Small intestine (tissue), 7 donors: ENCODE measurements at regions not wholly inside any gene's neighbourhood (a gene's known extent, or its start where the extent isn't known, plus 50 kb on each side); places are given as distances from the start of the nearest gene placed in this dataset.

Experiments
- DNase-seq, 2 donors: peaks; one replicate each; pipeline versions ENCODE4 v3.0.0 to v3.0.0-alpha.2; 2013
- FAIRE-seq: peaks from 2 replicates; lab custom pipeline; 2012; peaks lifted over from hg19 to GRCh38; lab: Jason Lieb, UNC
- H3K27ac ChIP-seq, 3 donors: one replicate each; pipeline ENCODE4 v1.5.1; 2013; ENCODE audit warnings: low read length in 2 of 3, mild to moderate bottlenecking in 2 of 3, control low read depth in 1 of 3, inconsistent platforms in 1 of 3, low read depth in 1 of 3, moderate library complexity in 1 of 3
- H3K27me3 ChIP-seq, 3 donors: one replicate each; pipeline ENCODE4 v1.6.1; 2013; ENCODE audit warnings: low read length in 3 of 3, inconsistent platforms in 1 of 3; ENCODE audit not compliant: control insufficient read depth in 3 of 3, insufficient read depth in 3 of 3
- H3K36me3 ChIP-seq, 3 donors: one replicate each; pipeline ENCODE4 v1.6.1; 2013; ENCODE audit warnings: low read length in 3 of 3, inconsistent platforms in 1 of 3, low read depth in 1 of 3, mild to moderate bottlenecking in 1 of 3, moderate library complexity in 1 of 3; ENCODE audit not compliant: control insufficient read depth in 3 of 3, insufficient read depth in 2 of 3
- H3K4me1 ChIP-seq, 3 donors: one replicate each; pipeline ENCODE4 v1.6.1; 2013; ENCODE audit warnings: low read length in 2 of 3, inconsistent platforms in 1 of 3, low read depth in 1 of 3, mild to moderate bottlenecking in 1 of 3, moderate library complexity in 1 of 3; ENCODE audit not compliant: control insufficient read depth in 3 of 3, insufficient read depth in 2 of 3
- H3K4me3 ChIP-seq, 3 donors: one replicate each; pipeline ENCODE4 v1.5.1; 2013; ENCODE audit warnings: low read length in 3 of 3, control low read depth in 1 of 3, inconsistent platforms in 1 of 3, low read depth in 1 of 3, mild to moderate bottlenecking in 1 of 3, moderate library complexity in 1 of 3
- H3K9me3 ChIP-seq, 2 donors: one replicate each; pipeline ENCODE4 v1.6.1; 2013; ENCODE audit warnings: low read depth in 1 of 2, low read length in 1 of 2; ENCODE audit not compliant: control insufficient read depth in 2 of 2, insufficient read depth in 1 of 2
- WGBS, 3 donors: extraction: QIAGEN DNeasy Blood & Tissue Kit; methylation state at CpG; one replicate each; pipeline ENCODE4 v1.1.7; 2013; 5-methylcytosine and 5-hydroxymethylcytosine counted together
- donor health status: healthy with polysubstance abuse.
- donor health status: control.
- donor health status: control.
- donor health status: Bipolar disorder and iron deficiency.
- donor health status: healthy.

DNA sequence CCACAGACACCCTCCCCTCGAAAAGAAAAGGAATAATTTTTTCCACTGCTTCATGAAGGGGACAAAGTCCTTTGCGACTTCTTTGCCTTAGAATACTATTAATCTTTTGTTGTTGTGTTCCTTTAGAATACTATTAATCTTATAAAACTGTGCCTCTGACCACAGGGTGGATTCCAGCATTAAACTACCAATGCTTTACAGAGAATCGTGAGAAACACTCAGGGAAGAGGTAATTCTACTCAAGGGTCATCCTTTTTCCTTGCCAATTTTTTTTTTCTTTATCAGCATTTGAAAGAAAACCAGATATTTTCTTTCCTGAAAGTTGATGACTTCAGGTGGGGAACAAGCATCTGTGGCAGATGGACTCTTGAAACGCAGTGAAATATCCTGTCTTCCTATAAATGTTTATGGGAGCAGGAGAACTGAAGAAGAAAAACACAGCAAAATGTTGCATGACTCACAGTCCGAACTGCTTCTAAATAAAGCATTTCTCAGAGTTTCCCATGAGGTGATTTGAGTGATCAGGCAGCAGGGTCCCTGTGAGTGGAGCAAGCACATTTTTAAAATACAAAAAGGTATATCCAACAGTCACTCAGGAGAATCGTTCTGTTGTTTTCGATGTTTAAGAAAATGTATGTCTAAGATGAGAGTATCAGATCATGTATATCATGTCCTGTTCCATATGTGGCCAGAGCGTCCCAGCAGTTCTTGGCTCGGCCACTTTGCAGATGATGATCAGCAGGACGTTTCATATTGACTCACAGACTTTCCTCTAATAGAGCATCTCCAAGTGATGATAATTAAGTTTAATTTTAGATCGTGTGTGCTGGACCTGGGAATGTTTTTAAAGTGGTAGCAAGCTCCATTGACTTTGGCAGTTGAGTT lies 154.2 kb upstream of the RUNX1 start:
- WGBS, 3 donors, result 48 to 54% (median 52%) methylated on average over 11 of the region's 11 CpGs
- no peak for FAIRE-seq
- H3K27ac ChIP-seq, result peak overlapping the region in 2 of 3 donors; percentile 3 to 26
- H3K4me1 ChIP-seq, result peaks cover 0 to 14% (median 8%) of the 10 kb centered on the region in 3 donors
- H3K4me3 ChIP-seq, result no peak overlapping the region
- H3K27me3 ChIP-seq, result no peaks in the 10 kb centered on the region
- H3K36me3 ChIP-seq, result no peaks in the 10 kb centered on the region
- H3K9me3 ChIP-seq, result no peaks in the 10 kb centered on the region
- peak in 1 of 2 donors; percentile 31 for DNase-seq

DNA sequence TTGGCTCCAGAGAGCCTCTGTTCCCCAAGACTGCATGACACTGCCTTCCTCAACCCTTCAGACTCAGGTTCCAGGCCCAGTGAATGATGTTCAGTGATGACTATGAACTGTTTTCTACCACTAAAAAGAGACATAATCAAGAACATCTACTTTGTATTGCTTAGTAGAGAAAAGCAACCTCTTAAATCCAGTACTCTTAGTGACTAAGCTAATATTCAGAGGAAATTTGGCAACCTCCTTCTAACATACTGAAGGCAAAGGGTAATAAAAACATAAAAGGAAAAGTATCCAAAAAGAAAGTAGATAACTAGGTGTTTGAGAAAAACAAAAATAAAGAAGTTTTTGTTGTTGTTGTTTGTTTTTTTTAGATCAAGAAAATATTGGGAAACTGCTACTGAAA lies 153.3 kb upstream of the RUNX1 start:
- Histone ChIP-seq H3K27me3 (no peaks in the 10 kb centered on the region), H3K27ac (no peak overlapping the region), H3K36me3 (no peaks in the 10 kb centered on the region), H3K9me3 (no peaks in the 10 kb centered on the region), H3K4me1 (peaks cover 0 to 14% (median 8%) of the 10 kb centered on the region in 3 donors), H3K4me3 (no peak overlapping the region)
- DNase-seq (no peak), FAIRE-seq (no peak)

DNA sequence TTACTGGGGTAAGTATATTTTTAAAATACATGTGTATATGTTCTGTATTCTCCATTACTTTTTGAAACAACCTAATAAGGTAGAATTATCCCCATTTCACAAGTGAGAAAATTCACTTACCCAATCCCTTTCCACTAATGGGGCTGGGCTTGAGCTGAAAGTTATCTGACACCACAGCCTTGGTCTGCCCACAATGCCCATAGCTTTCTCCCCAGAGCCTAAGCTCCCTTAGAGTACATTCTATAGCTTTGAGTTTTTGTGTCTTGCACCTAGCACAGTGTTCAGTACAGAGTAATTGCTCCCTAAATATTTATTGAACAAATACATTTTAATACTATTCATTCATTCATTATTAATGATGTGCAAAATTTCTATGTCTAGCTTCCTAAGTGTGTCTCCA lies 152.7 kb upstream of the RUNX1 start:
- Histone ChIP-seq H3K27ac (no peak overlapping the region), H3K9me3 (no peaks in the 10 kb centered on the region), H3K27me3 (no peaks in the 10 kb centered on the region), H3K4me1 (peaks cover 0 to 14% (median 8%) of the 10 kb centered on the region in 3 donors), H3K4me3 (no peak overlapping the region), H3K36me3 (no peaks in the 10 kb centered on the region)
- no peak for FAIRE-seq
- no peak for DNase-seq

DNA sequence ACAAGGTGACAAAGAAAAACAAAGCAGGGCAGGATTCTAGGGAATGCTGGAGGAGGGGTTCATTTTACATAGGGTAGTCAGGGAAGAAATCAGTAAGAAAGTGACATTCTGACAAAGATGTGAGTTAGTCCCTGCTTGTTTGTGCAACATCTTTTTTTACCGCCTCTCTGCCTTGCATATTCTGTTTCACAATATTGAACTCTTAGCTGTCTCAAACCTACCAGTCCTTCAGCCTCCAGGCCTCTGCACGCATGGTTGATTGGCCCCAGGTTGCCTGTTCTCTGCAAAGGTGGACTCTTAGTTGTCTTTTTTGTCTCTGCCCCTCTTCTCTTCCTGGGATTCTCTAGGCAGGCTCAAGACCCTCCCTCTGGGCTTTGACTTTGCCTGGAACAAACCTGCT lies 152.2 kb upstream of the RUNX1 start:
- peaks cover 0 to 13% (median 8%) of the 10 kb centered on the region in 3 donors for H3K4me1 ChIP-seq
- H3K9me3 ChIP-seq, result no peaks in the 10 kb centered on the region
- FAIRE-seq (no peak), DNase-seq (no peak)
- no peak overlapping the region for H3K27ac ChIP-seq
- H3K36me3 ChIP-seq, result no peaks in the 10 kb centered on the region
- 97 to 98% (median 98%) methylated on average over 2 of the region's 2 CpGs for WGBS, 3 donors
- no peak overlapping the region for H3K4me3 ChIP-seq
- H3K27me3 ChIP-seq, result no peaks in the 10 kb centered on the region

DNA sequence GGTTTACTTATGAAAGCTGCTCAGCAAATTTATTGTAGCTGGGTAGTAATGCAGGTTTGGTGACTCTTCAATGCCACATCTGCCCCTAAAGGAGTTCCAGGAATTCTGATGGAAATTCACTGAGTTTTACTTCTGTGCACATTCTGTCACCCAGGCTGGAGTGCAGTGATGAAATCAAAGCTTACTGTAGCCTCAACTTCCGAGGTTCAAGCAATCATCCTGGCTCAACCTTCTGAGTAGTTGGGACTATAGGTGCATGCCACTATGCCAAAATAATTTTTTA lies 150.6 kb upstream of the RUNX1 start:
- Histone ChIP-seq H3K4me3 (no peak overlapping the region), H3K4me1 (peaks cover 0 to 9% (median 0%) of the 10 kb centered on the region in 3 donors), H3K36me3 (no peaks in the 10 kb centered on the region), H3K27ac (no peak overlapping the region), H3K27me3 (no peaks in the 10 kb centered on the region), H3K9me3 (no peaks in the 10 kb centered on the region)
- WGBS, 3 donors, result 81 to 93% (median 86%) methylated on average over 1 of the region's 1 CpG
- no peak for FAIRE-seq
- no peak for DNase-seq

DNA sequence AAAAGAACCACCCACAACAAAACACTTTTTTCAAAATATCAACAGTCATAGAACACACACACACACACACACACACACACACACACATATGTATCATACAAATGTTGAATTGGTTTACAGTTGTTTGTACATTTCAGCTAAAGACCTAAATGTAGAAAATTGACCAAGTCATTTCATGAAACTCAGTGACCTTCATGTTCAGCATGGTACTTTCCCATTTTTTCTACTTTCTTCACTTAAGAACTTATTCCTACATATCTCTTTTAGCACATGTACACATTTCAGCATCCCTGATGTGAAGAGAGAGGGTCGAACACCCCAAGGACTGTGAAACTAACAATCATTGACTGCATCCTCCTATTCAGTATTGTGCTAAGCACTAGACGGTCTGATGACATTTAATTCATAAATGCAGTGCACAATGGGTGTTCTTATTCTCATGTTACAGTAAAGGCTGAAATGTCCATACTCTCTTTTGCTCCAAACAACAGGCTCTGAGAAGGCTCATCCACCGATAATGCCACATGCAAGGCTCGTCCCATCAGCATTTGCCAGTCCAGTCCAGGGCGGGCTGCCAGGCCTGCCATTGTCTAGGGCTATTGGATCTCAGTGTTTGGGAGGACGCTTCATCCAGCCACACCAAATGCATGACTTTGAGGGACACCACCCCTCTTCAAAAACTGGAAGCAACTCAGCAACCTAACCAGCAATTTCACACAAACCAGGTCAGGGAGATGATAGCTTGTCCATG lies 150.1 kb upstream of the RUNX1 start:
- no peak overlapping the region for H3K27ac ChIP-seq
- FAIRE-seq (no peak), DNase-seq (no peak)
- H3K27me3 ChIP-seq, result no peaks in the 10 kb centered on the region
- H3K4me3 ChIP-seq, result no peak overlapping the region
- 87 to 89% (median 89%) methylated on average over 6 of the region's 6 CpGs for WGBS, 3 donors
- H3K36me3 ChIP-seq, result no peaks in the 10 kb centered on the region
- H3K9me3 ChIP-seq, result no peaks in the 10 kb centered on the region
- H3K4me1 ChIP-seq, result peaks cover 0 to 9% (median 0%) of the 10 kb centered on the region in 3 donors

DNA sequence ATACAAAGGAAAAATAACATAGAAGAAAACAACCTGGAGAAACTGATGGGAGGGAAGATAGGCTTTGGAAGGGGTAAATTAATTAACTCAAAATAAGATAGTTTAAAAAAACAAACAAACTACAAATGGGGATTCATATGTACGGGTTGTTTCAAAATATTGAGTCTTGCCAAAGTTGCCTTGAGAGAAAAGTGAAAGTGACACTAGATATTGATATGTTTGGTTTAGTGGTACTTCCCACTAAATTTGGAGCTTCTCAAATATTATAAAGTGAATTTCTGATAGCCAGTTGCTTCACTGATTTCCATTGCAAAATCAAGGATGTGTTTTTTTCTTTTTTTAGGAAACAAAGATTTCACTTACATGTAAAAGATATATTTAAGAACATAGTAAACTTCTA lies 149.5 kb upstream of the RUNX1 start:
- no peak for FAIRE-seq
- WGBS, 3 donors, result 18 to 52% (median 38%) methylated on average over 1 of the region's 1 CpG
- Histone ChIP-seq H3K4me1 (peaks cover 0 to 8% (median 0%) of the 10 kb centered on the region in 3 donors), H3K36me3 (no peaks in the 10 kb centered on the region), H3K27ac (no peak overlapping the region), H3K4me3 (no peak overlapping the region), H3K9me3 (no peaks in the 10 kb centered on the region), H3K27me3 (no peaks in the 10 kb centered on the region)
- DNase-seq, result no peak

DNA sequence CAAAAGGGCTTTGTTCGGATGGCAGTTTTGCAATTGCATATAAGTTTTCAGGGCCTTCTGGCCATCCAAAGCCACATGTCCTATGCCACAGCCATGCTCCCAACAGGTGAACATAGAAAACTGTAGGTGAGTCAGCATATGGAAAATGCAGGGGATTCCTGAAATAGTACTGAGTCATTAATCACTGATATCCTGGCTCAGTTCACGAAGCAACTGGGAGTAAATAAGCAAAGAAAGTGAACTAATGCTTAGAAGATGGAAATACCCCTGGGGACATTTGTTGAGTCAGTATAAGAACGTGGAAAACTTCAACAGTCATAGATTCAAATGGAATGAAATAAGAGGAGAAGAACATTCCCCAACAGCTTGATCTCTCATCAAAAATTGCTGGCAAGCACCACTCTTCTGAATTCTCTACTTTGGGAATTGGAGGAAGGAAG lies 148.9 kb upstream of the RUNX1 start:
- no peak overlapping the region for H3K27ac ChIP-seq
- no peak for FAIRE-seq
- no peaks in the 10 kb centered on the region for H3K36me3 ChIP-seq
- H3K4me1 ChIP-seq, result peaks cover 0 to 2% (median 0%) of the 10 kb centered on the region in 3 donors
- DNase-seq, result no peak
- no peak overlapping the region for H3K4me3 ChIP-seq
- WGBS, 3 donors, result 53 to 59% (median 53%) methylated on average over 3 of the region's 3 CpGs
- no peaks in the 10 kb centered on the region for H3K27me3 ChIP-seq
- H3K9me3 ChIP-seq, result no peaks in the 10 kb centered on the region
